Gastrocnemius medialis (tissue), 4 donors: ENCODE measurements at regions not wholly inside any gene's neighbourhood (a gene's known extent, or its start where the extent isn't known, plus 50 kb on each side); places are given as distances from the start of the nearest gene placed in this dataset.

Experiments used
- POLR2A ChIP-seq, 2 donors: fragments of 450-650 bp; IDR thresholded peaks; one replicate each; pipeline ENCODE4 v1.6.1; 2017; ENCODE audit warnings: antibody characterized with exemption in 2 of 2, mild to moderate bottlenecking in 2 of 2, moderate library complexity in 2 of 2
- TF ChIP-seq, protein P1 (sequence below), 5 experiments: fragments of 450-650 bp in 3 of 5; fragments of 200-600 bp in 2 of 5; sonication (generic) in 2 of 5; IDR thresholded peaks in 4 of 5; conservative IDR thresholded peaks in 1 of 5; 1 replicate in 4 of 5; 2 replicates in 1 of 5; pipeline ENCODE4 v1.5.1; 2016 to 2019; ENCODE audit warnings: antibody characterized with exemption in 5 of 5, mild to moderate bottlenecking in 3 of 5, moderate library complexity in 3 of 5

DNA sequence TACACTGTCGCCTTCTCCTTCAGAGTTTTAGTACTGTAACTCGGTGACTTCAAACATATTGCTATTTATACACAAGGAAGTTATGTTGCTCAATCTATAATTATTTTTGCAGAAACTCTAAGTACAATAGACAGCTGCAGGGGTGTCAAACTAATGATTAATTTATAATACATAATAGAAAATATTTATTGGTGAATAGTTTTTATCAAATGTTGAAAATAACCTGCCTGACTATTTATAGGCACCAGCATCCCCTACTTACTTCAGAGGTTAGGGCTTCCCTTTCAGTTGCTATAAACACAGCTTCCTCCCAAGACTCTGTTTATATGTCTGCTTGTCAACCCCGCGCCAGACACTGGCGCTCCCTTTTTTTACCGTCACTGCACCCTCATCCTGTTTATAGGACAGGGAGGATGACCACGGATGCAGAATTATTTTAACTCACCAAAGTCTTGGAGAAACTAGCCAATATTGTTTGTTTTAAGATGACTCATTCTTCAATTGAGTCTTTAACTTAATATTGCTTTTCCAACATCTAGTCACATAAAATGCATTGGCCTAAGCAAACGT is 225.0 kb downstream of the ALDH8A1 start:
- no peak for TF ChIP-seq POLR2A (IDR thresholded peaks at IDR 0.05)
- TF ChIP-seq, protein P1, sequence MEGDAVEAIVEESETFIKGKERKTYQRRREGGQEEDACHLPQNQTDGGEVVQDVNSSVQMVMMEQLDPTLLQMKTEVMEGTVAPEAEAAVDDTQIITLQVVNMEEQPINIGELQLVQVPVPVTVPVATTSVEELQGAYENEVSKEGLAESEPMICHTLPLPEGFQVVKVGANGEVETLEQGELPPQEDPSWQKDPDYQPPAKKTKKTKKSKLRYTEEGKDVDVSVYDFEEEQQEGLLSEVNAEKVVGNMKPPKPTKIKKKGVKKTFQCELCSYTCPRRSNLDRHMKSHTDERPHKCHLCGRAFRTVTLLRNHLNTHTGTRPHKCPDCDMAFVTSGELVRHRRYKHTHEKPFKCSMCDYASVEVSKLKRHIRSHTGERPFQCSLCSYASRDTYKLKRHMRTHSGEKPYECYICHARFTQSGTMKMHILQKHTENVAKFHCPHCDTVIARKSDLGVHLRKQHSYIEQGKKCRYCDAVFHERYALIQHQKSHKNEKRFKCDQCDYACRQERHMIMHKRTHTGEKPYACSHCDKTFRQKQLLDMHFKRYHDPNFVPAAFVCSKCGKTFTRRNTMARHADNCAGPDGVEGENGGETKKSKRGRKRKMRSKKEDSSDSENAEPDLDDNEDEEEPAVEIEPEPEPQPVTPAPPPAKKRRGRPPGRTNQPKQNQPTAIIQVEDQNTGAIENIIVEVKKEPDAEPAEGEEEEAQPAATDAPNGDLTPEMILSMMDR (IDR thresholded peaks at IDR 0.05 in 4 of 5, conservative IDR thresholded peaks at IDR 0.05 in 1 of 5) = no peak
